Activated B cell treated with CpG ODN at 0.5 μM for 24 hours (primary cell): ENCODE measurements at regions not wholly inside any gene's neighbourhood (a gene's known extent, or its start where the extent isn't known, plus 50 kb on each side); places are given as distances from the start of the nearest gene placed in this dataset.

ENCODE experiments used
- ATAC-seq: fragments of 200-7000 bp; cut with Tn5 transposase; one replicate; pipeline ENCODE4 v1.10.0; 2021; ENCODE audit warnings: low read depth, mild to moderate bottlenecking, moderate library complexity
- CTCF ChIA-PET: fragments of 350-600 bp; sonication (Branson Sonifier 250); formaldehyde crosslinking; loops from one replicate; lab custom pipeline; 2021; ENCODE audit warnings: antibody characterized with exemption; lab: Charles Lee
- POLR2A ChIA-PET: fragments of 350-600 bp; sonication (Branson Sonifier 250); formaldehyde crosslinking; loops from one replicate; lab custom pipeline; 2021; ENCODE audit warnings: antibody characterized with exemption; lab: Charles Lee
- DNase-seq: peaks from one replicate; pipeline ENCODE4 v3.0.0; 2022
- H3K27ac Mint-ChIP-seq: one replicate; pipeline ENCODE4 v1.8.0; 2020; ENCODE audit warnings: mixed read lengths
- H3K27me3 Mint-ChIP-seq: one replicate; pipeline ENCODE4 v1.8.0; 2021; ENCODE audit warnings: mixed read lengths
- H3K36me3 Mint-ChIP-seq: one replicate; pipeline ENCODE4 v1.8.0; 2021; ENCODE audit warnings: low read depth, mixed read lengths
- H3K4me1 Mint-ChIP-seq: one replicate; pipeline ENCODE4 v1.8.0; 2021; ENCODE audit warnings: mixed read lengths
- H3K4me3 Mint-ChIP-seq: one replicate; pipeline ENCODE4 v1.8.0; 2020; ENCODE audit warnings: mild to moderate bottlenecking, mixed read lengths
- H3K9me3 Mint-ChIP-seq: one replicate; pipeline ENCODE4 v1.8.0; 2020; ENCODE audit warnings: mixed read lengths
- CTCF ChIP-seq: fragments of 200-600 bp; IDR thresholded peaks from one replicate; pipeline ENCODE4 v1.8.0; 2022; ENCODE audit warnings: antibody characterized with exemption, mild to moderate bottlenecking
- intact Hi-C: fragments of 100-400 bp; cut with micrococcal nuclease; formaldehyde crosslinking; loops from one replicate; pipeline ENCODE4 v1.15.1; 2024

- ATAC-seq: no peak
These were observed 164.4 kb downstream of the IRS2 start for GRCh38 chr13:109622006-109622405.

GRCh38 chr13:109615721-109616420 is 170.5 kb downstream of the IRS2 start:
- DNase-seq (no peak), ATAC-seq (no peak)
- Mint-ChIP-seq H3K4me1 (no peaks in the 10 kb centered on the region), H3K9me3 (no peaks in the 10 kb centered on the region), H3K4me3 (no peak overlapping the region), H3K27ac (no peak overlapping the region), H3K36me3 (no peaks in the 10 kb centered on the region), H3K27me3 (no peaks in the 10 kb centered on the region)
- ChIA-PET CTCF (no interaction called here), POLR2A (no interaction called here)
- TF ChIP-seq CTCF: no peak
- intact Hi-C loops: no loop called here

More at GRCh38 chr13:109622006-109622405, 164.4 kb downstream of the IRS2 start:
- no peaks in the 10 kb centered on the region for H3K9me3 Mint-ChIP-seq
- no peaks in the 10 kb centered on the region for H3K4me1 Mint-ChIP-seq
- H3K36me3 Mint-ChIP-seq: no peaks in the 10 kb centered on the region
- ChIA-PET POLR2A (no interaction called here), CTCF (no interaction called here)
- intact Hi-C loops: no loop called here
- no peak overlapping the region for H3K27ac Mint-ChIP-seq
- H3K4me3 Mint-ChIP-seq: no peak overlapping the region
- no peak for DNase-seq
- no peaks in the 10 kb centered on the region for H3K27me3 Mint-ChIP-seq
- TF ChIP-seq CTCF: no peak

GRCh38 chr13:109611912-109612691 is 174.3 kb downstream of the IRS2 start:
- no peak for DNase-seq
- H3K4me1 Mint-ChIP-seq: no peaks in the 10 kb centered on the region

GRCh38 chr13:109610517-109610916 is 175.9 kb downstream of the IRS2 start:
- ATAC-seq: no peak
- Mint-ChIP-seq H3K36me3 (no peaks in the 10 kb centered on the region), H3K27ac (no peak overlapping the region), H3K27me3 (no peaks in the 10 kb centered on the region), H3K9me3 (peaks cover 2% of the 10 kb centered on the region), H3K4me1 (no peaks in the 10 kb centered on the region), H3K4me3 (no peak overlapping the region)
- CTCF ChIA-PET: interaction anchor here (1.0 kb wide), 1 partner anchor 180 kb away, joined by 3 read pairs; no protein-coding TSS in a partner anchor
- intact Hi-C loops: no loop called here
- no peak for DNase-seq
- POLR2A ChIA-PET: no interaction called here
- no peak for TF ChIP-seq CTCF

More at GRCh38 chr13:109611912-109612691, 174.3 kb downstream of the IRS2 start:
- Mint-ChIP-seq H3K27me3 (no peaks in the 10 kb centered on the region), H3K4me3 (no peak overlapping the region), H3K27ac (no peak overlapping the region), H3K36me3 (no peaks in the 10 kb centered on the region), H3K9me3 (peaks cover under 1% of the 10 kb centered on the region)
- no peak for ATAC-seq
- no peak for TF ChIP-seq CTCF
- POLR2A ChIA-PET: no interaction called here
- CTCF ChIA-PET: no interaction called here
- intact Hi-C loops: no loop called here

- intact Hi-C loops: no loop called here
- H3K36me3 Mint-ChIP-seq: no peaks in the 10 kb centered on the region
- ChIA-PET CTCF (no interaction called here), POLR2A (no interaction called here)
- no peak overlapping the region for H3K27ac Mint-ChIP-seq
- no peak for TF ChIP-seq CTCF
- no peaks in the 10 kb centered on the region for H3K27me3 Mint-ChIP-seq
- DNase-seq: no peak
- no peak for ATAC-seq
- no peak overlapping the region for H3K4me3 Mint-ChIP-seq
- H3K4me1 Mint-ChIP-seq: no peaks in the 10 kb centered on the region
- peaks cover 2% of the 10 kb centered on the region for H3K9me3 Mint-ChIP-seq
These were observed 177.9 kb downstream of the IRS2 start for GRCh38 chr13:109608503-109608902.
